Skin of body (tissue), 1 donor: ENCODE measurements at regions not wholly inside any gene's neighbourhood (a gene's known extent, or its start where the extent isn't known, plus 50 kb on each side); places are given as distances from the start of the nearest gene placed in this dataset.

Source experiments
- DNase-seq: peaks from one replicate; lab custom pipeline; 2025; lab: John Stamatoyannopoulos, UW

DNA sequence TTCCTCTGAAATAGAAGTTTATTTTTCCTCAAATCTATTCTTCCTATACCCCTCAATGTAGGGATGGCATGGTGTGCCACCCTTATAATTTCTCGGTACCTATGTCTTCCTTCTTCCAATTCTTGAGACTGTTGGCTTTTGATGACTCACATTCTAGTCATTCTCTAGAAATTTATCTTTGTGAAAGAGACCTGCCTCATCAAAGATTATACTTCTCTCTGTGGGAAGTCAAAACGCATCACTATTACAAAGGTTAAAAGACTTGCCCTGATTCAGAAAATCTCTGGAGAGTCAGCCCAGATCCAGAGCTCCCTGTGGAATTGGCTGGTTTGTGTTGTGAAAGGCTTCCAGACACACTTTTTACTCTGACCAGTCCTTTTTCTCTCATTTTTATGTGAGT is 65.9 kb upstream of the FSTL5 start:
- no peak for DNase-seq

DNA sequence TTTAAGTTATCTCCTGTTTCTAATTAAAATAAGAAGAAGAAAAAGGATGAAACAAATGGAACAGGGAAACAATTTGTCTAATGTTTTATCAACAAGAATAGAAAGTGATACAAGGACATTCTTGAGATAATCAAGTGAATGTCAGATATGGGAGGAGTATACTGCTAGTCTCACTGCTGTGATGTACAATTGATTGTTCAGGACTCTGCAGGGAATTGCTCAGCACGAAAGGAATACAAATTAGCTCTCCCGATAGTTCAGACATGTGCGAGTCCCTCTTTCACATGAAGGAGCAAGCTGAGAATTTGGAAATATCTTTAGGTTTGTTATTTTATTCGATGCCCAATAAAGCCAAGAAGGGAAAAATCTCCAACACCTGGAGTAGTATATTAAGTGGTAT is 57.3 kb upstream of the FSTL5 start:
- DNase-seq: no peak
